Right renal pelvis (tissue), 4 donors: ENCODE measurements at regions not wholly inside any gene's neighbourhood (a gene's known extent, or its start where the extent isn't known, plus 50 kb on each side); places are given as distances from the start of the nearest gene placed in this dataset.

Experiments used
- DNase-seq, 4 donors: peaks; one replicate each; pipeline ENCODE4 v3.0.0-alpha.2; 2013; ENCODE audit warnings: low read depth in 4 of 4, low spot score in 3 of 4, missing footprints in 1 of 4

DNA sequence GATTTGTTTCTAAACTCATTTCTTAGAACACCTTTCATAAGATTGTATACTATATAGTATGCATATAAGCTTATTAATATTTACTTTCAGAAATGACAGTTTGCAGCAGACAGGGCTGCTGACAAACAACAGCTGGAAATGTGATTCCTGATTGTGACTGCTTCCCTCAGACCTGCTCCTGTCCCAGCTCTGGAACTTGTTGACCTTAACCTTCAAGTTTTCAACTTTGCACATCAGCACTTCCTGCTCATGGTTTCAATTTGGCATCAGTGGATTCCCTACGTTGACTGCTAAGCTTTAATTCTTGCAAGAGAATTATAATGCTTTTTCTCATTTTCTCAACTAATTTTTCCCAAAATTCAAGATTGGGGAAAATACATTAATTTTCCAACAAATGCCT, 459.2 kb upstream of the ACVR2A start:
- no peak for DNase-seq

DNA sequence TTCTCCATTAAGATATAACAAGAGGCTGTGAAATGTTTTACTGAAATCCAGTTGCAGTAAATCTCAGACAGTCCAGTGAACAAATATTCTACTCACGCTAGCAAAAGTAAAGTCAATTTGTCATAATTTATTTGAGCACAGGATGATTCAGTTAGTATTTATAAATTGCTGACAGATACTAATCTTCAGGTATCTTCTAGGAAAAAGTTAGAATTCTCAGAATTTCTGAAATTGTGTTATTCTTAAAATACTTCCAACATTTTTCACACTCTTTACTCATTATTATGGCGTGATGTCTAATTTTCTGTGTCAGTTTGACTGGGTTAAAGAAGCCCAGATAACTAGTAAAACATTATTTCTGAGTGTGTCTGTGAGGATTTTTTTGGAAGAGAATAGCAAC, 460.2 kb upstream of the ACVR2A start:
- DNase-seq, result no peak

DNA sequence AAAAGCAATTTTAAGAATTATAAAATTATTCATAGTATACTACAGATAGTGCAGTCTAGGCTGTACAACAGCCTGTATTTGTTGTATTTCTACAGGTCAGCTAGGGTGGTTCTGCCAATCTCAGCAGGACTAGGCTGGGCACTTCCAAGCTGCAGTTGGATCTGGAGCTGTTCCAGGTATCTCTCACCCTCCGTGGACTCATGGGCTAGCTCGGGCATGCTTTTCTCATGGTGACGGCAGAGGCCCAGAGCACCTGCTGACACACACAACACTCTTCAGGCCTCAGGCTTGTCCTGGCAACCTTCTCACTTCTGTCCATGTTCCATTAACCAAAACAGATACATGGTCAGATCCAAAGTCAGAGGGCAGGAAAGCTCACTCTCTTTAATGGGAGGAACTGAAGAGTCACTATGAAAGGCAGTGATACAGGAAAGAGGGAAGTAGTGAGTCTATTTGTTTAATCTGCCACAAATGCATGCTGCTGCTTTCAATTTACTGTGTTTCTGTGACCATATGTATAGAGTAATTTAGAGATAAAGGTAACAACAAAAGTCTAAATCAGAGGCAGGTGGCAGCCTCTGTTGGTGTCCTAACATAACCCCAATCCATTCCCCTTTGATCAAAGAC, 462.4 kb upstream of the ACVR2A start:
- DNase-seq, result no peak

DNA sequence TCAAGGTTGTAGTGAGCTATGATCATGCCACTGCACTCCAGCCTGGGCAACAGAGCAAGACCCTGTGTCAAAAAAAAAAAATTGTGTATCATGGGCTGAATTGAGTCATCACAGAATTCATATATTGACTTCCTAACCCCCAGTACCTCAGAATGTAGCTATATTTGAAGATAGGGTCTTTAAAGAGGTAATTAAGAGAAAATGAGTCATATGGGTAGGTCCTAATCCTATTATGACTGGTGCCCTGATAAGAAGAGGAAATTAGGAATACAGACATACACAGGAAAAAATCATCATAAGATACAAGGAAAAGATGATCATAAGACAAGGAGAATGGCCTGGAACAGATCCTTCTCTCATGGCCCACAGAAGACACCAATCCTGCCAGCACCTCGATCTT, 466.4 kb upstream of the ACVR2A start:
- no peak for DNase-seq

DNA sequence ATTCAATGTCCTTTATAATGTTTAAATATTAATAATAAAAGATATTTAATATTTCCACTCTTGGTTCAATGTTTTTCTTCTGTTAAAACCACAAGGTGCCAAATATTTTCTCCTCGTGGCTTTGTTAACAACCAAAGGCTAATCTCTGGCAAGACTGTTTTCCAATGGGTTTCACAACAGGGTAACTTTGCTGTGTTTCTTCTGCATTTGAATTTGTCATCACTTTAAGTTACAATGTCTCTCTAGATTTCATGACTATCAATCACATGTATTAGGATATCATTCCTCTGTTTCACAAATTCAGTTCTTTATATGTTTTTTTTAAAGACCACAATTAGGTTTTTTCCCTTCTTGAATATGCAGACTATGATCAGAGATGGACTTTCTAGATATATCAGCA, 469.8 kb upstream of the ACVR2A start:
- no peak for DNase-seq

DNA sequence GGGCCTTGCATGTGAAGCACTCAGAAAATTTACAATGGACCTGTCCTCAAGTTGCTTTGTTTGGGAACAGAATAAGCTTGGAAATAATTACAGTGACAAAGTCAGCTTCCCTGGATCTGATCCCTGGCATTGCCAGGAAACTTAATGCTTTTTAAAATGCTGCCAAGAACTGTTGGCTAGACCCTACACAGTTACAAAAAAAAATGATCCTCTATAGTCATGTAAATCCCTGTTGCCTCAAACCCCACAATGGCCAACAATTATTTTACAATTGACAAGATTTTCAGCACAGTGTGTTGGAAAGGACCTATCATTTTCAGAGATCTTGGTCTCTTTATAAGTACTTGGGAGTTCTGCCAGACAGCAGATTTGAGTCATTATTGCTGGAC, 470.4 kb upstream of the ACVR2A start:
- DNase-seq, result no peak

DNA sequence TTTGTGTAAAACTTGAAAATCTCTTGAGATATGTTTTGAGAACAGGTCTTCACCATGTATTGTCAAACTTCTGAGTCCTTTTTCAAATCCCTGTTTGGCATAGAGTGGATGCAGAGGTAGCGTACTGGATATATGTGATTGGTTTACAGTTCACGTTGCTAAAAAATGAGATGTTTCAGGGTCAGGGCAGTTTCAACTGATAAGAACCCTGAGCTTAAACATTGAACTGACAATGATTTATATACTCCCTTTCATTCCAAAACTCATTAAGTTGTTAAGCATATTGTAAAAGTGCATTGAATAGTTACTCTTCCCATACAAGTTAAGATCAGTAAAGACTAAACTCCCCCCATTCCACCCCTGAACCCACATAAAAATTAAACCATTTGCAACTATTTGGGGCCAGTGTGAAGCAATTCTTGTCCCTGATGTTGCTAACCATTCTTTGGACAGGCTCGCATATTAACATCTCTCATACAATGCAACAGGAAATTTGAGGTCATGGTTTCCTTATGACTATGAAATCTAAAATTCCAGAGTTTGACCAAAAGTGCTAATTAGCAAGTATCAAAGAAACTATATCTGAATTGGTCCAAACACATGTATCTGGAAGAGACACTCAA, 470.9 kb upstream of the ACVR2A start:
- DNase-seq, result no peak

DNA sequence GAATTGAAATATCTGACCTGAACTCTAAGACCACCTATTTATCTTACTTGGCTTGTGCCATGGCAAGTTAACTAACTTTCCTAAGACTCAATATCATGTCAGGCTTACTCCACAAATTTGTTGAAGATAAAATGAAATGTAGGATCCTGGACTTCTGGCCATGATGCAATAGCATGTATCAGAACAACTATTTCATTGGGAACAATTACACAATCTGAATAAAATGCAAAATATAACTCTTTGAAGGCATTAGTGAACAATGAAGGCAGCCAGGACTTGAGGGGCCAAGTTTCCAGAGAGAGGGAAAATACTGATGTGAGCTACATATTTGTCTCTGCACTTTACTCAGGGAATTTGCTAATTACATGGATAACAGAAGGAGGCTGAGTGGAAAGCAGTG, 476.5 kb upstream of the ACVR2A start:
- no peak for DNase-seq

DNA sequence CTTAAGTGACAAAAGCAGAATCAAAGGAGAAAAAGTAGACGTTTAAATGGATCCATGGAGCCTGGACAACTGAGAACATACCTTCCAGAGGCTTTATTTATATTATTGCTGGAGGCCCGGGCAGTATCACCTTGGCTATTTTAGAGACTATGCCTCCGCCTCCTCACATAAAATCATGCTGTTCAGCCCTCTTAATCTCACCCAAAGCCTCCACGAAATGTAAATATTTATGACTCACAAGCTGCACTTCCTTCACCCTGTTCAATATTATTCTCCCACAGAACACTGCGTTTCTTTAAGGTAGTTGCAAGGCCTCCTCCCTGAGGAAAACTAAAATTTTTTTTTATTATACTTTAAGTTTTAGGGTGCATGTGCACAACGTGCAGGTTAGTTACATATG, 478.6 kb upstream of the ACVR2A start:
- DNase-seq, result no peak

DNA sequence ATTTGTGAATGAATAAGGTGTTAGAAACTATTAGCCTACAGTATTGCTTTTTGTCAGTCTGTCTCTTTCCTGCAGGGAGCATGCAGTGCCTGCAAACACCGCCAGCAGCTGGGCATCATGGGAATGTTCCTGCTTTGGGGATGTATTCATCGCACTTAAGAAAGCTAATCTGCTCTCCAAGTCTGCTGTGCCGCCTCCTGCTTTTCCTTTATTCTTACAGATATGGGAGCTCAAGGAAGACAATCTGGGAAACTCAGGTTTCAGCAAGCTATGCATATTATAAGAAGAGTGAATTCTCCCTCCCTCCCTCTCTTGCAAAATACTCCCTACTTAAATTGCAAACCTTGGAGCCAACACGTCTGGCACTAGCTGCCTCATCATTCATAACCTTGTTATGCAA, 479.2 kb upstream of the ACVR2A start:
- no peak for DNase-seq

DNA sequence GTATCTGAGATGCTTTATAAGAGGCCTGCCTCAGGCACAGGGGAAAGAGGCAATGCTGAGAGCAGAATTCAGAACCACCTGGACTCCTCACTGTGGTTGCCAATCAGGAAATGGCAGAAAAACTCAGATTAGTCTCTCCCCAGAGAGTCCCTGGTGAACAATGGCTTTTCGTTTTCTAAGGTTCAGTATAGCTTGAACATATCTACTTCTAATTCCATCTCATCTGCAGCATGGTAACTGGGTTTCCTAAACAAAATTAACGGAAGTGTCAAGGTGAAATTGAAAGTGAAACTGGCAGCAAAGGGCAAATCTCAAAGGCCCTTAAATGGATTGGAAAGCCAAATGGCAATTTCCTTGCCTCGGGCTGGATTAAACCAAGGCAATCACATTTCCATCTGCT, 480.2 kb upstream of the ACVR2A start:
- DNase-seq, result no peak

DNA sequence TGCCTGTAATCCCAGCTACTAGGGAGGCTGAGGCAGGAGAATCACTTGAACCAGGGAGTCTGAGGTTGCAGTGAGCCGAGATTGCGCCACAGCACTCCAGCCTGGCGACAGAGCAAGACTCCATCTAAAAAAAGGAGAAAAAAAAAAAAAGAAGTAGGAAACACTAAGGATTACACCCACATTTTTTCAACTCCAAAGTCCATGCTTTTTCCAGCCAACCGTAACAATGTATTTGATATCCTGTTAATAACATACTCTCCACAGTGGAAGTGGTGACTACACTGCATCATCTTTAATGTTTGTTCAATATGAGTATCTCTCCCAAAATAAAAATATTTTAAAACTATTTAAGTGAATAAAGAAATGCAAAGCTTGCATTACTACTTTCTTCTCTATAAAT, 481.6 kb upstream of the ACVR2A start:
- DNase-seq, result no peak

DNA sequence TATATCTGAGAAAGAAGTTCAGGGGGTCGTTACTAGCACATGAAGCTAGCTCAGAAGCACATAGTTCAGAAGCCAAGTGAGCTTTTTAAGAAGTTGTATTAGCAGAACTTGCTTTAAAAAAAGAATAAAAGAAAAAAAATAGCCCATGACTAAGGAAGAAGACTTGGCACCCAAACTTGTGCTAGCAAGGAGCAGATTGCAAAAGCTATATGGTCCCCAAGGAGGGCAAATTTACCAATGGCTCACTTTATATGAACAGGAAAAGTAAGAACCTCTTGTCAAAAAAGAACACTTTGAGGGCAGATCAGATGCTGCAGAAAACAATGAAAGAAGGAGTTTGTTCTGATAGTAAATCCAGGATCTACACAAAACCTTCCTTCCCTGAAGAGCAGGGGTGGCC, 486.5 kb upstream of the ACVR2A start:
- no peak for DNase-seq

DNA sequence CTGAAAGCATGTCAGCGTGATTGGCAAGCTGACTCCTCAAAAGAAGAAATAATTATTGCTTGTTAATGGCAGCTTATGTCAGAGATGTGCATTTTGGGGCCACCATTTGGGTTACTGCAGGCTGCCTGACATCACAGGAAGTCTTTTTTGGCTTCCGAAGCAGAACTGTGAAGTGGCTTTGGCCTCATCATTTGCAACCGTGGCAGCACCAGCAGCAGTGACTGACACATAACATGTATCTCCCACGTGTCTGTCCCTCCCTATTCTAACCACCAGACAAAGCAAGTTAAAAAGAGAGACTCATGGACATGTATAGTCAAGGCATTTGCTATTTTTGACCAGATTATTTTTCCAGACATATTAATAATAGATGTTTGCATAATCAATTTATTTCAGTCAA, 488.7 kb upstream of the ACVR2A start:
- no peak for DNase-seq

DNA sequence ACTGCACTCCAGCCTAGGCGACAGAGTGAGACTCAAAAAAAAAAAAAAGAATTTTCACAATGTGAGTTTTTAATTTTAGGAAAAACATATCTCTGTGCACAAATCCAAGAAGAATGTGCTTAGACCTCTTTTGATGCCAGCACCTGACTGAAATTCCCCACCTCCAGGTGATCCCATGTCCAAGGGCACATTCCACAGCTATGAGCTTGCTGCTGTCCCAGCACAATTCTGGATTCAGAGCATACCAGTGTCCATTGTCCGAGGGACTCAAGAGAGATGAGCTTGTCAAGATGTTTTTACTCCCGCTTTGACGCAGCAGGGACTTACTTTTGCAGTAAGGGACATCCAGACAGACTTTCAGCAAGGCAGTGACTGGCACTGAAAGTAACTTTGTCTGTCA, 489.1 kb upstream of the ACVR2A start:
- DNase-seq, result no peak

DNA sequence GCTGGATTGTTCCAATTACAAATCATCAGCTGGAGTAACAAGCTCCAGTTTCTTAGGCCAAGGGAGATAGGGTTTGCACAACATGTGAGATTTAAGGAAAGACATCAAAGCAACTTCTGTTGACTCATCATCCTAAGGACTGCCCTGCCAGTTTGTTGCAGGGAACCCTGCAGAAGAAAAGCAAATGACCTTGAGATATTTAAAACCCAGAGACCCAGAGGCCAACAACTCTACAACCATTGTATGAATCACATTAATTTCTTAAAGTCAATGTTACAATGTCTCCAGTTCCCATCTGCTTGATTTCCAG, 491.8 kb upstream of the ACVR2A start:
- DNase-seq, result no peak

DNA sequence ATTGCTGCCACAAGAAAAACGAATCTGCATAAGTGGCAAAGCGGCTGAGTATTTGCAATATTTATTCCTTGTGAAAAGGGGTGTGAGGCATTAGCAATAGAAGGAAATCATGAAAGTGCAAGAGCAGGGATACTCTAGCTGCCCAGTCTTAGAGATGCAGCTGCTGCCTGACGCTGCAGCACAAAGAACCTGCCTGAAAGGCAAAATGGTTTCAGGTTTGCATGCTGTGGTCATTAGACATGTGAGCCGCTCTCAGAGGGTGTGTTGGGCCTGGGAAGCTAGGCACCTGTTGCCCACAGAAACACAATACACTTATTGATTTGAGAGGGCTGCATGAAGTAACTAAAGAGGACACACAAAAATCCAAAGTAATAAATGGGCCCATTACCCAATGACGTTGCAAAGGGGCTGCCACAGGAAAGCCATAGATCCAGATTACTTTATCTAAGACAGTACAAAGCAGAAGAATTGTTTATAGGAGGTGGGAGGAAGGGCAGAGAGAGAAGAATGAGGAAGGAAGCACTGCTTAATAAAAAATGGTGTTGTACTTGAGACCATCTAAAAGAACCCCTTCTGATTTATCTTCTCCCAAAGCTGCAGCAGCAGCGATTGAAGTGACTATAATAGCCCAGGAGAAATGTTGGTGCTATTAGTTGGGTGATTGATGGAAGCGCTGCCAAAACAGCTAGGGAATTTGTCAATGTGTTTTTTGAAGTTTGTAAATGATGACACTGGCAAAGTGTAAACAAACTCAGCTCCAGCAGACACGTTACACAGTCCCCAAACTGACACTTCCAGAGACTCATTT, 492.4 kb upstream of the ACVR2A start:
- no peak for DNase-seq

DNA sequence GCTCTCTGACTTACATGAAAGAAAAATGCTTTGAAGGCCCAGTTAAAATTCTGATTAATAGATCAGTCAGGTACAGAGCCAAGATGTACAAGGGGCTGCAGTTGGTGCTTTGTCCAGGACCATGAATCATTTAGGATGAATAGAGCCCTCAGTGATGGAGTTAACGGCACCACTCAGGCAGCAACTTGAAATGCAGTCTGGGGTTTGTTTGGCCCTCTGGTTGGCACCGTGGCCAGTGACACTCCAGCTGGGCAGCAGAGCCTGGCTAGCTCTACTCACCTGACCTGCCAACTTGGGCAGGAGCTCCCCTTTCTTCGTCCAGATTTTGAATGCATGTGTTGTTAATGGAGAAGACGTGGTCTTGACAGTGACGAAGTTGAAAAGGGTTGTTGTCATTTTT, 493.0 kb upstream of the ACVR2A start:
- no peak for DNase-seq

DNA sequence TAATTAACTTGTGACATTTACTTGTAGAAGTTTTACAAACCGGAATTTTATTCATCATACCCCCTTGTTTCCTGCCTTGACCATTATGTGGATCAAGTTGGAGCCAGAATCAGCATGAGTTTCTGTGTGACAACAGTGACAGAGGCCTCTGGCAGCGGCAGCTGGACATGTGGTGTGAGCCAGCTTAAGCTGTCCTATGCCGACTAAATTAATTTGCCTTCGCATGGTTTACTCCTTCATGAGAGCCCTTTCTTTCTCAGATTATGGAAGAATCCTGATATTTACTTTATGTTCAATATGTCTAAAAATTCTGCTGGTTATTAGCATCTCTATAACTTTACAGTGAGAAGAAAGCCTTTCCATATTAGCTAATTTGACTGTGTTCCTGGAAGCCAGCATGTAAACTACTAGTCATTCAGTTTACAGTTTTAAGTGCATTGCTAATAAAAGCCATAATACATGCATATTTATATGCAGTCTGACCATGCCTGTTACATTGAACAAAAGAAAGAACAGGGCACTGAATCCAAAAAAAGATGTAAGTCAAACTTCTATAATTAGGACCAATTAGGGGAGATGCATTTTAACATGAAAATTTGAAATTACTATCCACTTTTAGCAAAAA, 495.8 kb upstream of the ACVR2A start:
- DNase-seq, result no peak

DNA sequence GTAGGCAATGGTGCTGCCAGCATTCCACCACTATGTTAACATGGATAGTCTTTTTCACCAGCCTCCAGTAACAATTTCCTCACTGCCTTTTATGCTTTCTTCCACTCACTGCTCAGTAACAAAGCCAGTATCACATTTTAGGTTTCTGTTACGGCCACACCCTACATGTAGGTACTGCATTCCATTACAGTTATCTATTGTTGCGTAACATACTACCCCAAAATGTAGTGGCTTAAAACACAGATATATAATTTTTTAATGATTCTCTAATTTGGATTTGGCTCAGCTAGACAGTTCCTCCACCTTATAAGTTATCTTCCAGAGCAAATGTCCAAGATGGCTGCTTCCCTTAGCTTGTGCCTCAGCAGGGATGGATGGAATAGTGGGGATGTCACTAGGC, 498.7 kb upstream of the ACVR2A start:
- no peak for DNase-seq

DNA sequence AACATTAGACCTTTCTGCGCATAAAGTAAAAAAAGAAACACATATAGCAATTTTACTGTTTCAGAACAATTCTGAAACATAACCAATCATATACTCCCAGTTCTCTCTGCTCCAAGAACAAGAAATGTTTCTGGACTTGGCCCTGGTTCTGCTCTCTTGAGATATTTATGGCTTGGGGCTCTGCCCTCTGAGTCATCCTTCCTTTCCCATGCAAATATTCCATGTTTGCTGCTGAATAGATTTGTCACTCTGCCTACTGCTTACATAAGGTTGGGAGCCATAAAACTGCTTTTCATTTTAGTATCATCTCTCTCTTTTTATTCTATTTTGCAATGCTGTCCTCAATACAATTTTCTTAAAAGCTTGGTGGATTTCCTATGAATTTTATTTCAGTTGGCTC, 499.6 kb upstream of the ACVR2A start:
- no peak for DNase-seq

DNA sequence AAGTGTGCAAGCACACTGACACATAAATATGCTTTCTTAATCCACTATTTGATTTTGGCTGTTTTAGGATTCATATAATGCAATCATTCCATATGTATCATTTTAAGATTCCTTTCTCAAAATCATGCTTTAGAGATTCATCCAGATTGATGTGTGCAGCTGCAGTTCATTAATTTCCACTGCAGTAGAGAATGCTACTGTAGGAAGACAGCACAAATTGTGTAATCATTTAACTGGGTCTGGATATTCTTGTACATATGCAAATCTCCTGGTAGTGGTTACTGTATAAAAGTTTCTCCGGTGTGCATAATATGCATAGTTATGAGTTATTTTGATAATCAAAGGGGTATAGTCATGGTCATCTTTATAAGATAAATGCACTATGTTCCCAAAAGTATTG, 502.5 kb upstream of the ACVR2A start:
- no peak for DNase-seq
